CD4-positive, CD25-positive, alpha-beta regulatory T cell (primary cell): ENCODE measurements at regions not wholly inside any gene's neighbourhood (a gene's known extent, or its start where the extent isn't known, plus 50 kb on each side); places are given as distances from the start of the nearest gene placed in this dataset.

Experiments
- ATAC-seq, 2 donors: fragments of 150-1000 bp; cut with Tn5 transposase; one replicate each; pipeline ENCODE4 v1.10.0; 2021; ENCODE audit warnings: low read depth in 2 of 2, moderate number of reproducible peaks in 2 of 2, moderate library complexity in 1 of 2
- DNase-seq, 3 donors: peaks; one replicate each; pipeline versions ENCODE4 v3.0.0 to v3.0.0-alpha.2; 2012 to 2022; ENCODE audit warnings: mixed read lengths in 1 of 3
- H3K27ac ChIP-seq: one replicate; pipeline ENCODE4 v1.7.0; 2013; ENCODE audit warnings: mild to moderate bottlenecking, low read length; ENCODE audit not compliant: insufficient read depth, poor library complexity, severe bottlenecking
- H3K27me3 ChIP-seq: one replicate; pipeline ENCODE4 v1.7.0; 2013; ENCODE audit warnings: low read length; ENCODE audit not compliant: control insufficient read depth, insufficient read depth
- H3K36me3 ChIP-seq: one replicate; pipeline ENCODE4 v1.7.0; 2013; ENCODE audit warnings: mild to moderate bottlenecking, low read length, moderate library complexity; ENCODE audit not compliant: control insufficient read depth, insufficient read depth
- H3K4me1 ChIP-seq: 2 replicates; pipeline ENCODE4 v1.7.0; 2013; ENCODE audit warnings: mild to moderate bottlenecking, low read length; ENCODE audit not compliant: insufficient read depth, control insufficient read depth, poor library complexity, severe bottlenecking
- H3K4me3 ChIP-seq: one replicate; pipeline ENCODE4 v1.7.0; 2013; ENCODE audit warnings: low read depth, mild to moderate bottlenecking, low read length, moderate library complexity
- H3K9me3 ChIP-seq, 2 experiments: 1 replicate in 1 of 2; 2 replicates in 1 of 2; pipeline ENCODE4 v1.7.0; 2013; ENCODE audit warnings: low read length in 2 of 2, mild to moderate bottlenecking in 1 of 2, moderate library complexity in 1 of 2; ENCODE audit not compliant: control insufficient read depth in 2 of 2
- H3K27ac Mint-ChIP-seq, 3 donors: one replicate each; pipeline ENCODE4 v1.8.0; 2020 to 2022; ENCODE audit warnings: mild to moderate bottlenecking in 3 of 3, mixed read lengths in 3 of 3, moderate library complexity in 2 of 3
- H3K27me3 Mint-ChIP-seq: one replicate; pipeline ENCODE4 v1.8.0; 2022; ENCODE audit warnings: mild to moderate bottlenecking, mixed read lengths
- H3K36me3 Mint-ChIP-seq: one replicate; pipeline ENCODE4 v1.8.0; 2020; ENCODE audit warnings: mixed read lengths
- H3K4me1 Mint-ChIP-seq, 4 donors: one replicate each; pipeline ENCODE4 v1.8.0; 2020 to 2022; ENCODE audit warnings: mixed read lengths in 4 of 4, mild to moderate bottlenecking in 1 of 4
- H3K4me3 Mint-ChIP-seq, 4 donors: one replicate each; pipeline ENCODE4 v1.8.0; 2020 to 2022; ENCODE audit warnings: mild to moderate bottlenecking in 4 of 4, mixed read lengths in 4 of 4, moderate library complexity in 3 of 4
- H3K9me3 Mint-ChIP-seq, 7 donors: one replicate each; pipeline ENCODE4 v1.8.0; 2020 to 2022; ENCODE audit warnings: mixed read lengths in 7 of 7, mild to moderate bottlenecking in 3 of 7, moderate library complexity in 2 of 7

- DNase-seq (no peak), ATAC-seq (no peak)
- H3K27ac ChIP-seq = no peak overlapping the region
- no peak overlapping the region for H3K4me3 ChIP-seq
- peaks cover 0 to under 1% of the 10 kb centered on the region in 2 experiments for H3K9me3 ChIP-seq
- H3K4me3 Mint-ChIP-seq = no peak overlapping the region
- no peaks in the 10 kb centered on the region for H3K4me1 ChIP-seq
- H3K27ac Mint-ChIP-seq = no peak overlapping the region
- H3K4me1 Mint-ChIP-seq = no peaks in the 10 kb centered on the region
- H3K27me3 Mint-ChIP-seq = no peaks in the 10 kb centered on the region
- H3K9me3 Mint-ChIP-seq = peaks cover 0 to 9% (median 6%) of the 10 kb centered on the region in 7 donors
- H3K36me3 Mint-ChIP-seq = no peaks in the 10 kb centered on the region
- no peaks in the 10 kb centered on the region for H3K27me3 ChIP-seq
- H3K36me3 ChIP-seq = no peaks in the 10 kb centered on the region
Measured at GRCh38 chr4:22020129-22020528, 71.6 kb upstream of the KCNIP4 start.

GRCh38 chr4:22019676-22020075, 71.1 kb upstream of the KCNIP4 start:
- no peaks in the 10 kb centered on the region for H3K27me3 Mint-ChIP-seq
- ATAC-seq = no peak

GRCh38 chr4:22014222-22014741, 65.7 kb upstream of the KCNIP4 start:
- Mint-ChIP-seq H3K9me3 (peaks cover 0 to 9% (median 1%) of the 10 kb centered on the region in 7 donors), H3K4me1 (no peaks in the 10 kb centered on the region), H3K36me3 (no peaks in the 10 kb centered on the region), H3K27me3 (no peaks in the 10 kb centered on the region), H3K27ac (no peak overlapping the region), H3K4me3 (no peak overlapping the region)
- no peaks in the 10 kb centered on the region for H3K9me3 ChIP-seq
- no peak for ATAC-seq
- H3K36me3 ChIP-seq = no peaks in the 10 kb centered on the region
- H3K27me3 ChIP-seq = no peaks in the 10 kb centered on the region
- DNase-seq = no peak
- no peak overlapping the region for H3K27ac ChIP-seq
- no peaks in the 10 kb centered on the region for H3K4me1 ChIP-seq
- no peak overlapping the region for H3K4me3 ChIP-seq

More at GRCh38 chr4:22019676-22020075, 71.1 kb upstream of the KCNIP4 start:
- no peak overlapping the region for H3K4me3 ChIP-seq
- Mint-ChIP-seq H3K9me3 (peaks cover under 1 to 9% (median 6%) of the 10 kb centered on the region in 7 donors), H3K4me3 (no peak overlapping the region), H3K27ac (no peak overlapping the region), H3K4me1 (no peaks in the 10 kb centered on the region), H3K36me3 (no peaks in the 10 kb centered on the region)
- H3K36me3 ChIP-seq = no peaks in the 10 kb centered on the region
- no peak overlapping the region for H3K27ac ChIP-seq
- H3K9me3 ChIP-seq = no peaks in the 10 kb centered on the region
- no peak for DNase-seq
- no peaks in the 10 kb centered on the region for H3K27me3 ChIP-seq
- H3K4me1 ChIP-seq = no peaks in the 10 kb centered on the region

GRCh38 chr4:22003878-22004277, 55.3 kb upstream of the KCNIP4 start:
- Mint-ChIP-seq H3K36me3 (no peaks in the 10 kb centered on the region), H3K27ac (no peak overlapping the region), H3K4me3 (no peak overlapping the region), H3K4me1 (no peaks in the 10 kb centered on the region), H3K9me3 (peaks cover 4 to 15% (median 10%) of the 10 kb centered on the region in 7 donors), H3K27me3 (no peaks in the 10 kb centered on the region)
- no peak overlapping the region for H3K27ac ChIP-seq
- DNase-seq (no peak), ATAC-seq (no peak)
- H3K4me1 ChIP-seq = no peaks in the 10 kb centered on the region
- no peaks in the 10 kb centered on the region for H3K27me3 ChIP-seq
- H3K9me3 ChIP-seq = no peaks in the 10 kb centered on the region
- no peaks in the 10 kb centered on the region for H3K36me3 ChIP-seq
- H3K4me3 ChIP-seq = no peak overlapping the region
